ENCODE measurements at regions not wholly inside any gene's neighbourhood (a gene's known extent, or its start where the extent isn't known, plus 50 kb on each side); places are given as distances from the start of the nearest gene placed in this dataset.

DNA sequence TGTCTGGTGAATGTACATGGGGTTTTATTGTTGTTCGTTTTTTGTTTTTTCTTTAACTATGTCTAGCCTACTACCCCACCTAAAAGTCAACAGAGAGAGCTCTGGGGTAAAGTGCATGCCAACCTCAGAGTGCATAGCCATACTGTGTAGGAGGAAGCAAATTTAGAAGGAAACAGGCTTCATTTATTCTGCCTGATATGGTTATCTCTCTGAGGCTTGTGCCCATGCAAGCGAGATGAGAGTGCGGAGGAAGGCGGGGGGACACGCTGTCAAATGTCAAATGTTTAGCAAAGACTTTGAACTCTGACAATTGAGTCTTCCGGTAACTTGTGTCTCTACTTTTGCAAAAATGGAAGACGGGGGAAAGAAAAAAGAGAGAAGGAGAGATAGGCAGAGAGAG is 295.5 kb downstream of the ETS1 start:
- TF ChIP-seq CEBPB (IDR thresholded peaks at IDR 0.05; ENCODE audit: low read depth, low read length): no peak
- no peak for TF ChIP-seq RAD21 (IDR thresholded peaks at IDR 0.05; ENCODE audit: low read length)
- TF ChIP-seq, protein P1, sequence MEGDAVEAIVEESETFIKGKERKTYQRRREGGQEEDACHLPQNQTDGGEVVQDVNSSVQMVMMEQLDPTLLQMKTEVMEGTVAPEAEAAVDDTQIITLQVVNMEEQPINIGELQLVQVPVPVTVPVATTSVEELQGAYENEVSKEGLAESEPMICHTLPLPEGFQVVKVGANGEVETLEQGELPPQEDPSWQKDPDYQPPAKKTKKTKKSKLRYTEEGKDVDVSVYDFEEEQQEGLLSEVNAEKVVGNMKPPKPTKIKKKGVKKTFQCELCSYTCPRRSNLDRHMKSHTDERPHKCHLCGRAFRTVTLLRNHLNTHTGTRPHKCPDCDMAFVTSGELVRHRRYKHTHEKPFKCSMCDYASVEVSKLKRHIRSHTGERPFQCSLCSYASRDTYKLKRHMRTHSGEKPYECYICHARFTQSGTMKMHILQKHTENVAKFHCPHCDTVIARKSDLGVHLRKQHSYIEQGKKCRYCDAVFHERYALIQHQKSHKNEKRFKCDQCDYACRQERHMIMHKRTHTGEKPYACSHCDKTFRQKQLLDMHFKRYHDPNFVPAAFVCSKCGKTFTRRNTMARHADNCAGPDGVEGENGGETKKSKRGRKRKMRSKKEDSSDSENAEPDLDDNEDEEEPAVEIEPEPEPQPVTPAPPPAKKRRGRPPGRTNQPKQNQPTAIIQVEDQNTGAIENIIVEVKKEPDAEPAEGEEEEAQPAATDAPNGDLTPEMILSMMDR (conservative IDR thresholded peaks at IDR 0.05; ENCODE audit: low read depth, low read length): no peak
- TF ChIP-seq FOS (IDR thresholded peaks at IDR 0.05; ENCODE audit: low read depth, low read length): no peak
- no peak for TF ChIP-seq SMC3 (IDR thresholded peaks at IDR 0.05; ENCODE audit: low read depth, low read length)
- no peak for TF ChIP-seq MXI1 (IDR thresholded peaks at IDR 0.05; ENCODE audit: borderline replicate concordance, low read depth, low read length)
- TF ChIP-seq, protein P2, sequence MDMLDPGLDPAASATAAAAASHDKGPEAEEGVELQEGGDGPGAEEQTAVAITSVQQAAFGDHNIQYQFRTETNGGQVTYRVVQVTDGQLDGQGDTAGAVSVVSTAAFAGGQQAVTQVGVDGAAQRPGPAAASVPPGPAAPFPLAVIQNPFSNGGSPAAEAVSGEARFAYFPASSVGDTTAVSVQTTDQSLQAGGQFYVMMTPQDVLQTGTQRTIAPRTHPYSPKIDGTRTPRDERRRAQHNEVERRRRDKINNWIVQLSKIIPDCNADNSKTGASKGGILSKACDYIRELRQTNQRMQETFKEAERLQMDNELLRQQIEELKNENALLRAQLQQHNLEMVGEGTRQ (IDR thresholded peaks at IDR 0.05; ENCODE audit: low read depth, low read length): no peak
- TF ChIP-seq POLR2A (IDR thresholded peaks at IDR 0.05; ENCODE audit: low read depth, low read length): no peak
- TF ChIP-seq CHD1 (IDR thresholded peaks at IDR 0.05; ENCODE audit: low read depth, low read length): no peak
- TF ChIP-seq, protein P3, sequence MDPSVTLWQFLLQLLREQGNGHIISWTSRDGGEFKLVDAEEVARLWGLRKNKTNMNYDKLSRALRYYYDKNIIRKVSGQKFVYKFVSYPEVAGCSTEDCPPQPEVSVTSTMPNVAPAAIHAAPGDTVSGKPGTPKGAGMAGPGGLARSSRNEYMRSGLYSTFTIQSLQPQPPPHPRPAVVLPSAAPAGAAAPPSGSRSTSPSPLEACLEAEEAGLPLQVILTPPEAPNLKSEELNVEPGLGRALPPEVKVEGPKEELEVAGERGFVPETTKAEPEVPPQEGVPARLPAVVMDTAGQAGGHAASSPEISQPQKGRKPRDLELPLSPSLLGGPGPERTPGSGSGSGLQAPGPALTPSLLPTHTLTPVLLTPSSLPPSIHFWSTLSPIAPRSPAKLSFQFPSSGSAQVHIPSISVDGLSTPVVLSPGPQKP (IDR thresholded peaks at IDR 0.05; ENCODE audit: borderline replicate concordance, low read depth, low read length): no peak
- TF ChIP-seq MAFK (IDR thresholded peaks at IDR 0.05; ENCODE audit: low read depth, low read length): no peak
- no peak for TF ChIP-seq MAZ (IDR thresholded peaks at IDR 0.05; ENCODE audit: borderline replicate concordance, low read depth, low read length)
- no peak for TF ChIP-seq RFX5 (IDR thresholded peaks at IDR 0.05; ENCODE audit: low read depth, low read length)
